Peyer's patch (tissue), 4 donors: ENCODE measurements at regions not wholly inside any gene's neighbourhood (a gene's known extent, or its start where the extent isn't known, plus 50 kb on each side); places are given as distances from the start of the nearest gene placed in this dataset.

Experiments used
- POLR2A ChIP-seq, 2 donors: fragments of 450-650 bp; IDR thresholded peaks; one replicate each; pipeline ENCODE4 v1.5.1; 2017; ENCODE audit warnings: antibody characterized with exemption in 2 of 2, mild to moderate bottlenecking in 2 of 2, moderate library complexity in 2 of 2
- TF ChIP-seq, protein P1 (sequence below), 6 experiments: fragments of 450-650 bp in 4 of 6; fragments of 200-600 bp in 2 of 6; sonication (generic) in 1 of 6; IDR thresholded peaks; one replicate each; pipeline ENCODE4 v1.5.1; 2017 to 2019; ENCODE audit warnings: antibody characterized with exemption in 6 of 6, mild to moderate bottlenecking in 3 of 6, moderate library complexity in 1 of 6

- TF ChIP-seq POLR2A (IDR thresholded peaks at IDR 0.05) = no peak
- TF ChIP-seq, protein P1, sequence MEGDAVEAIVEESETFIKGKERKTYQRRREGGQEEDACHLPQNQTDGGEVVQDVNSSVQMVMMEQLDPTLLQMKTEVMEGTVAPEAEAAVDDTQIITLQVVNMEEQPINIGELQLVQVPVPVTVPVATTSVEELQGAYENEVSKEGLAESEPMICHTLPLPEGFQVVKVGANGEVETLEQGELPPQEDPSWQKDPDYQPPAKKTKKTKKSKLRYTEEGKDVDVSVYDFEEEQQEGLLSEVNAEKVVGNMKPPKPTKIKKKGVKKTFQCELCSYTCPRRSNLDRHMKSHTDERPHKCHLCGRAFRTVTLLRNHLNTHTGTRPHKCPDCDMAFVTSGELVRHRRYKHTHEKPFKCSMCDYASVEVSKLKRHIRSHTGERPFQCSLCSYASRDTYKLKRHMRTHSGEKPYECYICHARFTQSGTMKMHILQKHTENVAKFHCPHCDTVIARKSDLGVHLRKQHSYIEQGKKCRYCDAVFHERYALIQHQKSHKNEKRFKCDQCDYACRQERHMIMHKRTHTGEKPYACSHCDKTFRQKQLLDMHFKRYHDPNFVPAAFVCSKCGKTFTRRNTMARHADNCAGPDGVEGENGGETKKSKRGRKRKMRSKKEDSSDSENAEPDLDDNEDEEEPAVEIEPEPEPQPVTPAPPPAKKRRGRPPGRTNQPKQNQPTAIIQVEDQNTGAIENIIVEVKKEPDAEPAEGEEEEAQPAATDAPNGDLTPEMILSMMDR (IDR thresholded peaks at IDR 0.05) = no peak
These were observed 226.8 kb upstream of the HS3ST5 start for GRCh38 chr6:114569669-114570068.
